Karpas-422 (cell line): ENCODE measurements at regions not wholly inside any gene's neighbourhood (a gene's known extent, or its start where the extent isn't known, plus 50 kb on each side); places are given as distances from the start of the nearest gene placed in this dataset.

ENCODE experiments used
- DNase-seq: peaks from one replicate; pipeline ENCODE4 v3.0.0-alpha.2; 2015
- H2AFZ ChIP-seq: fragments of 200-600 bp; sonication (generic); 2 replicates; pipeline ENCODE4 v1.6.1; 2014; ENCODE audit warnings: antibody characterized with exemption, low read length, mixed read lengths
- H3K27ac ChIP-seq: fragments of 200-600 bp; sonication (generic); 2 replicates; pipeline ENCODE4 v1.5.1; 2014; ENCODE audit warnings: mild to moderate bottlenecking, low read length, moderate library complexity
- H3K27me3 ChIP-seq: fragments of 200-600 bp; sonication (generic); 2 replicates; pipeline ENCODE4 v1.6.1; 2014; ENCODE audit warnings: low read length, mixed read lengths
- H3K36me3 ChIP-seq: fragments of 200-600 bp; sonication (generic); 2 replicates; pipeline ENCODE4 v1.6.1; 2014; ENCODE audit warnings: low read length, mixed read lengths; ENCODE audit not compliant: insufficient read depth
- H3K4me1 ChIP-seq: fragments of 200-600 bp; sonication (generic); 2 replicates; pipeline ENCODE4 v1.6.1; 2014; ENCODE audit warnings: mild to moderate bottlenecking, low read length, mixed read lengths
- H3K4me2 ChIP-seq: fragments of 200-600 bp; sonication (generic); 2 replicates; pipeline ENCODE4 v1.6.1; 2014; ENCODE audit warnings: low read length, low read depth, mild to moderate bottlenecking; ENCODE audit not compliant: poor library complexity, severe bottlenecking
- H3K4me3 ChIP-seq: fragments of 200-600 bp; sonication (generic); 2 replicates; pipeline ENCODE4 v1.5.1; 2014; ENCODE audit warnings: mild to moderate bottlenecking, antibody characterized with exemption, low read length, mixed read lengths
- H3K79me2 ChIP-seq: fragments of 200-600 bp; sonication (generic); 2 replicates; pipeline ENCODE4 v1.6.1; 2014; ENCODE audit warnings: mild to moderate bottlenecking, low read length, mixed read lengths
- H3K9ac ChIP-seq: fragments of 200-600 bp; sonication (generic); 2 replicates; pipeline ENCODE4 v1.6.0; 2014; ENCODE audit warnings: low read length
- H3K9me2 ChIP-seq: fragments of 200-600 bp; sonication (generic), shearing (Covaris generic); replicated peaks from 2 replicates; pipeline ENCODE4 v1.6.0; 2014; ENCODE audit warnings: mild to moderate bottlenecking, low read length, moderate library complexity; ENCODE audit not compliant: insufficient read depth
- H3K9me3 ChIP-seq: fragments of 300-700, 200-600 bp; sonication (generic); 2 replicates; pipeline ENCODE4 v1.6.1; 2014; ENCODE audit warnings: low read length, mixed read lengths
- H4K20me1 ChIP-seq: fragments of 200-600 bp; sonication (generic); 2 replicates; pipeline ENCODE4 v1.6.1; 2014; ENCODE audit warnings: mild to moderate bottlenecking, antibody characterized with exemption, low read length, low read depth; ENCODE audit not compliant: insufficient read depth

GRCh38 chr18:44060197-44060596, 620.5 kb upstream of the SETBP1 start:
- Histone ChIP-seq H3K27ac (no peak overlapping the region), H3K4me1 (no peaks in the 10 kb centered on the region), H3K9me2 (no peaks in the 10 kb centered on the region), H3K9me3 (peaks cover 2% of the 10 kb centered on the region; the same call in 1 of the 2 replicates), H3K27me3 (no peaks in the 10 kb centered on the region), H3K79me2 (no peaks in the 10 kb centered on the region), H2AFZ (no peak overlapping the region), H3K9ac (no peak overlapping the region), H3K4me2 (no peak overlapping the region), H3K4me3 (no peak overlapping the region), H4K20me1 (no peaks in the 10 kb centered on the region), H3K36me3 (no peaks in the 10 kb centered on the region)
- DNase-seq: no peak

GRCh38 chr18:44061438-44061837, 619.2 kb upstream of the SETBP1 start:
- Histone ChIP-seq H2AFZ (no peak overlapping the region), H3K27me3 (no peaks in the 10 kb centered on the region), H3K36me3 (no peaks in the 10 kb centered on the region), H3K27ac (no peak overlapping the region), H3K9me3 (no peaks in the 10 kb centered on the region), H3K4me1 (no peaks in the 10 kb centered on the region), H3K9ac (no peak overlapping the region), H3K4me3 (no peak overlapping the region), H3K4me2 (no peak overlapping the region), H3K79me2 (no peaks in the 10 kb centered on the region), H4K20me1 (no peaks in the 10 kb centered on the region), H3K9me2 (no peaks in the 10 kb centered on the region)
- no peak for DNase-seq

- no peaks in the 10 kb centered on the region for H3K4me1 ChIP-seq
- no peaks in the 10 kb centered on the region for H3K27me3 ChIP-seq
These were observed 618.3 kb upstream of the SETBP1 start for GRCh38 chr18:44062345-44062744.

GRCh38 chr18:44065206-44065605, 615.5 kb upstream of the SETBP1 start:
- Histone ChIP-seq H3K4me3 (no peak overlapping the region), H3K4me1 (no peaks in the 10 kb centered on the region), H2AFZ (no peak overlapping the region), H3K9ac (no peak overlapping the region), H3K27me3 (no peaks in the 10 kb centered on the region), H3K27ac (no peak overlapping the region), H3K36me3 (no peaks in the 10 kb centered on the region), H4K20me1 (no peaks in the 10 kb centered on the region), H3K4me2 (no peak overlapping the region), H3K79me2 (no peaks in the 10 kb centered on the region), H3K9me3 (no peaks in the 10 kb centered on the region), H3K9me2 (no peaks in the 10 kb centered on the region)
- no peak for DNase-seq

More at GRCh38 chr18:44062345-44062744, 618.3 kb upstream of the SETBP1 start:
- Histone ChIP-seq H3K9me2 (no peaks in the 10 kb centered on the region), H3K9ac (no peak overlapping the region), H3K9me3 (no peaks in the 10 kb centered on the region), H3K4me3 (no peak overlapping the region), H2AFZ (no peak overlapping the region), H3K79me2 (no peaks in the 10 kb centered on the region), H4K20me1 (no peaks in the 10 kb centered on the region), H3K36me3 (no peaks in the 10 kb centered on the region), H3K27ac (no peak overlapping the region), H3K4me2 (no peak overlapping the region)
- DNase-seq: no peak

- Histone ChIP-seq H3K27me3 (no peaks in the 10 kb centered on the region), H3K79me2 (no peaks in the 10 kb centered on the region), H3K36me3 (no peaks in the 10 kb centered on the region), H2AFZ (no peak overlapping the region), H3K9me2 (no peaks in the 10 kb centered on the region), H3K9me3 (no peaks in the 10 kb centered on the region), H3K4me2 (no peak overlapping the region), H4K20me1 (no peaks in the 10 kb centered on the region), H3K27ac (no peak overlapping the region), H3K4me3 (no peak overlapping the region), H3K9ac (no peak overlapping the region), H3K4me1 (no peaks in the 10 kb centered on the region)
- no peak for DNase-seq
These were observed 614.1 kb upstream of the SETBP1 start for GRCh38 chr18:44066541-44066940.

- Histone ChIP-seq H3K9ac (no peak overlapping the region), H3K27ac (no peak overlapping the region), H3K9me3 (no peaks in the 10 kb centered on the region), H3K9me2 (no peaks in the 10 kb centered on the region), H3K79me2 (no peaks in the 10 kb centered on the region), H3K36me3 (no peaks in the 10 kb centered on the region), H4K20me1 (no peaks in the 10 kb centered on the region), H3K27me3 (no peaks in the 10 kb centered on the region), H3K4me2 (no peak overlapping the region), H2AFZ (no peak overlapping the region), H3K4me1 (no peaks in the 10 kb centered on the region), H3K4me3 (no peak overlapping the region)
- DNase-seq: no peak
These were observed 613.5 kb upstream of the SETBP1 start for GRCh38 chr18:44067186-44067585.

- Histone ChIP-seq H3K4me1 (no peaks in the 10 kb centered on the region), H2AFZ (no peak overlapping the region), H3K27me3 (no peaks in the 10 kb centered on the region), H3K9me3 (no peaks in the 10 kb centered on the region), H3K4me2 (no peak overlapping the region), H3K4me3 (no peak overlapping the region), H3K9ac (no peak overlapping the region), H4K20me1 (no peaks in the 10 kb centered on the region), H3K36me3 (no peaks in the 10 kb centered on the region), H3K9me2 (no peaks in the 10 kb centered on the region), H3K79me2 (no peaks in the 10 kb centered on the region), H3K27ac (no peak overlapping the region)
- DNase-seq: no peak
These were observed 605.6 kb upstream of the SETBP1 start for GRCh38 chr18:44075038-44075437.

GRCh38 chr18:44079606-44080005, 601.1 kb upstream of the SETBP1 start:
- Histone ChIP-seq H3K9me3 (peaks cover 3% of the 10 kb centered on the region), H4K20me1 (no peaks in the 10 kb centered on the region), H3K4me1 (no peaks in the 10 kb centered on the region), H3K27me3 (no peaks in the 10 kb centered on the region), H3K79me2 (no peaks in the 10 kb centered on the region), H2AFZ (no peak overlapping the region), H3K9ac (no peak overlapping the region), H3K36me3 (no peaks in the 10 kb centered on the region), H3K27ac (no peak overlapping the region), H3K9me2 (no peaks in the 10 kb centered on the region; the same call in 1 of the 2 replicates), H3K4me3 (no peak overlapping the region), H3K4me2 (no peak overlapping the region)
- DNase-seq: no peak

GRCh38 chr18:44080054-44080453, 600.6 kb upstream of the SETBP1 start:
- H4K20me1 ChIP-seq: no peaks in the 10 kb centered on the region
- no peak for DNase-seq
- no peaks in the 10 kb centered on the region for H3K79me2 ChIP-seq
- no peak overlapping the region for H3K27ac ChIP-seq
- peaks cover 3% of the 10 kb centered on the region for H3K9me3 ChIP-seq
- no peak overlapping the region for H2AFZ ChIP-seq
- H3K4me1 ChIP-seq: no peaks in the 10 kb centered on the region
- no peak overlapping the region for H3K4me2 ChIP-seq
- H3K9me2 ChIP-seq: no peaks in the 10 kb centered on the region; the same call in 1 of the 2 replicates
- no peaks in the 10 kb centered on the region for H3K27me3 ChIP-seq
- H3K9ac ChIP-seq: no peak overlapping the region
- H3K36me3 ChIP-seq: no peaks in the 10 kb centered on the region
- H3K4me3 ChIP-seq: no peak overlapping the region
